ENCODE measurements at regions not wholly inside any gene's neighbourhood (a gene's known extent, or its start where the extent isn't known, plus 50 kb on each side); places are given as distances from the start of the nearest gene placed in this dataset.

GRCh38 chr1:101587741-101588140 lies 350.9 kb downstream of the S1PR1 start:
- peak in 1 of 2 experiments; percentile 25 for DNase-seq (ENCODE audit: low read depth in 1 of 2, low spot score in 1 of 2)
- Histone ChIP-seq H3K27ac (no peak overlapping the region), H3K4me1 (no peaks in the 10 kb centered on the region), H3K4me3 (no peak overlapping the region), H3K4me2 (no peak overlapping the region), H3K9me3 (no peaks in the 10 kb centered on the region)
- CTCF ChIA-PET: no interaction called here
- no peak for ATAC-seq
- POLR2A ChIA-PET: no interaction called here
- TF ChIP-seq RNF2 (IDR thresholded peaks at IDR 0.05; ENCODE audit: borderline replicate concordance, low read depth): no peak
- no peak for TF ChIP-seq EP300 (IDR thresholded peaks at IDR 0.05)
- no peak for TF ChIP-seq REST (IDR thresholded peaks at IDR 0.05)
- no peak for TF ChIP-seq RAD21 (conservative IDR thresholded peaks at IDR 0.05 in 1 of 2, IDR thresholded peaks at IDR 0.05 in 1 of 2)
- no peak for TF ChIP-seq EHF (CRISPR knock-in tag; IDR thresholded peaks at IDR 0.05)
- no peak for TF ChIP-seq HDAC2 (IDR thresholded peaks at IDR 0.05)
- no peak for TF ChIP-seq ZC3H11A (IDR thresholded peaks at IDR 0.05)
- TF ChIP-seq ZSCAN20 (CRISPR knock-in tag; IDR thresholded peaks at IDR 0.05): no peak
- TF ChIP-seq ATOH8 (CRISPR knock-in tag; IDR thresholded peaks at IDR 0.05; ENCODE audit: low read depth): no peak
- no peak for TF ChIP-seq POLR2A (IDR thresholded peaks at IDR 0.05; ENCODE audit: low read length)
- TF ChIP-seq ELK1 (IDR thresholded peaks at IDR 0.05; ENCODE audit: low read depth, low read length): no peak
- TF ChIP-seq TP53 (CRISPR knock-in tag; IDR thresholded peaks at IDR 0.05): no peak
- TF ChIP-seq JUN (IDR thresholded peaks at IDR 0.05): no peak
- no peak for TF ChIP-seq CBX2 (IDR thresholded peaks at IDR 0.05; ENCODE audit: borderline replicate concordance, low read depth)
- TF ChIP-seq RFX5 (IDR thresholded peaks at IDR 0.05): no peak
- no peak for TF ChIP-seq HMGXB4 (CRISPR knock-in tag; IDR thresholded peaks at IDR 0.05; ENCODE audit: borderline replicate concordance)
- TF ChIP-seq POLR2AphosphoS2 (conservative IDR thresholded peaks at IDR 0.05; ENCODE audit: low read length): no peak
- no peak for TF ChIP-seq RCOR1 (IDR thresholded peaks at IDR 0.05; ENCODE audit: low read depth, low read length)
- 5% methylated on average over 5 of the region's 5 CpGs for WGBS (ENCODE audit: missing lambda C conversion rate)
- FAIRE-seq: no peak

- no peak overlapping the region for H3K27ac ChIP-seq
- ChIA-PET CTCF (no interaction called here), POLR2A (no interaction called here)
- DNase-seq (ENCODE audit: low read depth in 1 of 2, low spot score in 1 of 2) (no peak), ATAC-seq (no peak), FAIRE-seq (no peak)
- H3K9me3 ChIP-seq: no peaks in the 10 kb centered on the region
- 53% methylated on average over 1 of the region's 1 CpG for WGBS (ENCODE audit: missing lambda C conversion rate)
- no peak overlapping the region for H3K4me2 ChIP-seq
- H3K4me1 ChIP-seq: no peaks in the 10 kb centered on the region
- H3K4me3 ChIP-seq: no peak overlapping the region
- TF ChIP-seq CEBPB (IDR thresholded peaks at IDR 0.05) (no peak), EP300 (IDR thresholded peaks at IDR 0.05) (no peak), ZC3H11A (IDR thresholded peaks at IDR 0.05) (no peak), RARB (CRISPR knock-in tag; IDR thresholded peaks at IDR 0.05) (no peak), RNF2 (IDR thresholded peaks at IDR 0.05; ENCODE audit: borderline replicate concordance, low read depth) (no peak), BCL3 (IDR thresholded peaks at IDR 0.05) (no peak), JUNB (IDR thresholded peaks at IDR 0.05) (no peak), TP53 (CRISPR knock-in tag; IDR thresholded peaks at IDR 0.05) (no peak), ATOH8 (CRISPR knock-in tag; IDR thresholded peaks at IDR 0.05; ENCODE audit: low read depth) (no peak), MAZ (IDR thresholded peaks at IDR 0.05; ENCODE audit: borderline replicate concordance, low read depth, low read length) (no peak), RFX5 (IDR thresholded peaks at IDR 0.05) (no peak), POLR2A (IDR thresholded peaks at IDR 0.05; ENCODE audit: low read length) (no peak), REST (IDR thresholded peaks at IDR 0.05) (no peak)
These were observed 351.9 kb downstream of the S1PR1 start for GRCh38 chr1:101588677-101589076.

Measured in A549 (cell line).